ENCODE measurements at regions not wholly inside any gene's neighbourhood (a gene's known extent, or its start where the extent isn't known, plus 50 kb on each side); places are given as distances from the start of the nearest gene placed in this dataset.
A peak's percentile ranks its signal among the peaks of the same experiment; 100 is the strongest.
"Not testable (repeated sequence)": the region's sequence is repeated elsewhere in the genome, so short reads cannot be mapped to it uniquely, and the experiment has no call there.

DNA sequence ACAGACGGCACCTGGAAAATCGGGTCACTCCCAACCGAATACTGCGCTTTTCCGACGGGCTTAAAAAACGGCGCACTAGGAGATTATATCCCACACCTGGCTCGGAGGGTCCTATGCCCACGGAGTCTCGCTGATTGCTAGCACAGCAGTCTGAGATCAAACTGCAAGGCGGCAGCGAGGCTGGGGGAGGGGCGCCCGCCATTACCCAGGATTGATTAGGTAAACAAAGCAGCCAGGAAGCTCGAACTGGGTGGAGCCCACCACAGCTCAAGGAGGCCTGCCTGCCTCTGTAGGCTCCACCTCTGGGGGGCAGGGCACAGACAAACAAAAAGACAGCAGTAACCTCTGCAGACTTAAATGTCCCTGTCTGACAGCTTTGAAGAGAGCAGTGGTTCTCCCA, 64.5 kb downstream of the SLC30A10 start:
- DNase-seq = not testable (repeated sequence)

DNA sequence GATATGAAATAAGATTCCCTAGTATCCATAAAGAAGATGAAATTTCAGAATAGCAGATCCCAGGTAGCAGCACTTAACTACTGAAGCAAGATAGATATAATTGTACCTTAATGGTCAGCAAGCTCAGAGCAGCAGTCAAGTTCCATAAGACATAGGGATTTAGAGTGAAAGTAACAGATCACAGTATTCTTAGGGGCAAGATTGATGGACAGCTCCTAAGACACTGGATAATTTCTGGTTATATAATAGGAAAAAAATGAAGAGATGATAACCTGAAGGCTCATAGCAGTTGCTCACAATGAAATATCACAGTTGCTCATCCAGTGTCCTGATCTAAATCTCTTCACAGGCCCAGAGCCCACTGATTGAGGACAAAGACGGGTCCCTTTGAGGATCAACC, 66.0 kb downstream of the SLC30A10 start:
- DNase-seq = no peak

DNA sequence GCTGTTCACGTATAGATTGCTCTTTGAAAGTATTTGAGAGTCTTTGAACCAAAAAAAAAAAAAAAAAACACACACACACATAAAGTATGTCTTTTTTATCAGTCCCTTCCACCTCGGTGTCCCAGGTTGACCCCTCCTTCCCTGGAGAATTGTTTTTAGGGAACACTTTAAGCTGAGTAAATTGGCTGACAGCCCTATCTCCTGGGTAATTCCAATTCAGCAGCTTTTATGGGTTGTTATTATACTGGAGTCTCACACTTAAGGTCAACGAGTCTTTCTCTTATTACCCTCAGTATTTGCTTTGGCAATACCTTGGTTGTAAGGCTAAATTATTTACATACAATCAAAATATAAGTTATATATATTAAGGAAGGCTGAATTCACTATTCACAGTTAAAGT, 69.4 kb downstream of the SLC30A10 start:
- DNase-seq = no peak

DNA sequence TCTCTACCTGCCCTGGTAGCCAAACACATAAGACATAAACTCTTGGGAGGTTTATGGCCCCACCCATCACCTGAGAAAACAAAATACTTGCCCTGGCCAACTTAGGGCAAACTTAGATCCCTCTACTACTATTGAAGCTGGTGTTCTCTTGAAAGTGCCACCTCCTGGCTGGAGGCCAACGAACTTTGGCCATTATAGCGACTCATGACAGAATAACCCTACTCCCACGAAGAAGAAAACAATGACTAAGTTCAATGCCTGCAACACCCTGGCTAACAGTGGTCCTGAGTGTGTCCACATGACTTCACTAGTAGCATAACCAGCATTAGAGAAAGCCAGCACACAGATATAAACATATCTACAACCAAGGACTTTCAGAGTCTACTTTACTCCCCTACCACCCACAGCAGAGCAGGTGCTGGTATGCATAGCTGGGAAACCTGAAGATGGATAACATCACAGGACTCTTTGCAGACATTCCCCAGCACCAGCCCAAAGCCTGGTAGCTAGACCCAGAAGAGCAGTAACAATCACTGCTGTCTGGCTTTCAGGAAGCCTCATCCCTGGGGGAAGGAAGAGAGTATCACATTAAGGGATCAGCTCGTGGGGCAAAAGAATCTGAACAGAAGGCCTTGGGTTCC, 81.0 kb downstream of the SLC30A10 start:
- DNase-seq = no peak

DNA sequence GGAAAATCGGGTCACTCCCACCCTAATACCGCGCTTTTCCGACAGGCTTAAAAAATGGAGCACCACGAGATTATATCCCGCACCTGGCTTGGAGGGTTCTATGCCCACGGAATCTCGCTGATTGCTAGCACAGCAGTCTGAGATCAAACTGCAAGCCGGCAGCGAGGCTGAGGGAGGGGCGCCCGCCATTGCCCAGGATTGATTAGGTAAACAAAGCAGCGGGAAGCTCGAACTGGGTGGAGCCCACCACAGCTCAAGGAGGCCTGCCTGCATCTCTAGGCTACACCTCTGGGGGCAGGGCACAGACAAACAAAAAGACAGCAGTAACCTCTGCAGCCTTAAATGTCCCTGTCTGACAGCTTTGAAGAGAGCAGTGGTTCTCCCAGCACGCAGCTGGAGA, 88.8 kb downstream of the SLC30A10 start:
- not testable (repeated sequence) for DNase-seq

DNA sequence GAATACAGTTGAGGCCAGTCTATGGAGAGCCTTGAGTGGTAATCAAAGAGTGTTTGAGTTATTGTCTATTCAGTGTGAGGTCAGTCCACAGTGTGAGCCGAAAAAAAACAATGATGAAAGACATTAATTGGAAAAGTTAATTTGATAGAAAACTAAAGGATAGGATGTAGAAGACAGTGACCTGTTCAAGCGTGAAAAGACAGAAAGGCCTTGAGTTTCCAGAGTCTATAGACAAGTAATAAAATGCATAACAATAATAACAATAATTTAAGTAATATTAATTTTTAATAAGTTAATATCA, 90.4 kb downstream of the SLC30A10 start:
- DNase-seq = no peak

DNA sequence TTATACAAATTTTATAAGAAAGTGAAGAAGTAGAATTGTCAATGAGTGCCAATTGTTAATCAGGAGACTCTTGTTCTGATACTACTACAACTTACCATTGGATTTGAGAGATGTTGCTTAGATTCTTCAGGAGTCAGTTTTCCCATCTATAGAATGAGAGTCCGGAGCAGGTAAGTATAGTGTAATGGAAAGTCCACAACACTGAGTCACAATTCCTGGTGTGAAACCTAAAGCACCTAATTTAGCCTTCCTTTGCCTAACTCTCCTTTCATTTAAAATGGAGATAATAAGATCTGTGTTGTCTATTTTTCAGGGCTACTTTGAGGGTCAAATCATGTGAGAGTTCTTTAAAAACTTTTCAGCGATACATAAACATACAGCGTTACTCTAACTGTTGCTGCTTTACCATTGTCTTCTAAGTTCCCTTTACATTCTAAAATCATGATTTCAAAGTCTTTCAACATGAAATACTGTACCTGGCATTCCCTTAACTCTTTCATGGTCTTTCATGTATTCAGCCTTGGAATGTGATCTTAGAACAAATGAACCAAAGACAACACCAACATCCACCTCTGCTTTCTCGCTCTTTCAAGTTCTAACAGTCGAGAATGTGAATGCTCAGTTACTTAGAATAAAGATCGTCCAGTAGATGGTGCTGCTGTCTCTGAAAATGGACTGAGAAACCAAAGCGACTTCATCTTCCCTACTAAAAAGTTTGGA, 90.9 kb downstream of the SLC30A10 start:
- DNase-seq = peak; percentile 31

DNA sequence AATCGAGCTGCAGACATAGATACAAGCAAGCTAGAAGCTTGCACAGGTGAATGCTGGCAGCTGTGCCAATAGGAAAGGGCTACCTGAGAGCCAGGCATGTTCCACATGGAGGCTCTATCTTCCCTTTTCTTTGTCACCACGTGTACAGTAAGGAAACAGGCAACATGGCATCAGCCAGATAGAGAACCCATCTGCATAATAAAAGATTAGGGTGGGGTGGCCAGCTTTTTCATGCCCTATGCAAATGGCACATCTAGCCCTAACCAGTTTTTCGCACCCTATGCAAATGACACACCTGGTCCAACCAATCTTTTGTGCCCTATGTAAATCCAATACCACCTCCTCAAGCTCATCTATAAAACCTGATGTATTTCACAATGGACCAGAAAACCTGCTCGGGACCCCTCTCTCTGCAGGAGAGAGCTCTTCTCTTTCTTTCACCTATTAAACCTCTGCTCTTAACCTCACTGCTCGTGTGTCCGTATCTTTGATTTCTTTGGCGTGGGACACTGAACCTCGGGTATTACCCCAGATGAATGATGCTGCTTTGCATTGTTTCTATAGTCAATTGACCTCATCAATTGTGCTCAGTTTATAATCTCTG, 93.9 kb downstream of the SLC30A10 start:
- no peak for DNase-seq

DNA sequence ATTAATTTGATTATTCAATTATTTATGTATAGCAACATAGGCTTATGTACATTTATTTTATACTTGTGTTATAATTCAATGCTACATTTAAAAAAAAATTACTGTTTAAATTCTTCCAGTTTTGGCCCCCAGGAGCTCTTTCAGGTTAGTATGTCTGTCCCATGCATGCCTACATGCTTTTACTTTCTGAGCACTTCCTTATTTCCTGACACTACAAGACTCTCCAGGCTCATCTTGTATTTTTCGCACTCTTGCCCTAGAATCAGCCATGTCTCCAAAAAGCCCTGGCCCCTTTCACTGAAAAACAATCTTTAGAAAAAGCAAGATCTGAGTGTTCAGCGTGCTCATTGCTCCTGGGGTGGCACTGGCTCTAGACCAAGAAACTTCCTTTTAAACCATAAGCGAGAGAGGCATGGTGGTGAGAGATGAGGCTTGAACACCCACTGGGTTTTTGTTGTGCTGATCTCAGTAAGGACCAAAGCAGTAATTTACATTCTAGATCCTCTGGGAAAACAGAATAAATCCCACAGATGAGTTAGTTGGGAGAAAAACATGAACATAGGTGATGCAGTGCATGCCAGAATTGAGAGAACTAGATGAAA, 95.0 kb downstream of the SLC30A10 start:
- no peak for DNase-seq

DNA sequence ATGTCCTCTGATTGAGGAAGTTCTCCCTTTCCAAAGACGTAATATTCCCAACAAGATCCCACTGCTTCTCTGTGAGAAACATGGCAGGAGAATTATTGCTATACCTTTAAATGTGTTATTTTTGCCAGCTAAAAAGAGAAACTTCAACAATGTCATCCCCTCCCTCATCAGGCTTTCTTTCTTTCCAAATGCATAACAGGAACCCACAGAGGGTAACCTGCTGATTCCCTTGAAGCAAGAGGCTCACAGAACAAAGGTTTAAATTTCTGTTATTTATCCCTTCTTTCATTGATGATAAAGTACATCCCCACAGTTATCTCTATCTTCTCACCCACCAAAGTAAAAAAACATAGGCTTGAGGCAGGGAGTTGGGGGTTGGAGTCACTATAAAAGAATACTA, 102.1 kb downstream of the SLC30A10 start:
- no peak for DNase-seq

DNA sequence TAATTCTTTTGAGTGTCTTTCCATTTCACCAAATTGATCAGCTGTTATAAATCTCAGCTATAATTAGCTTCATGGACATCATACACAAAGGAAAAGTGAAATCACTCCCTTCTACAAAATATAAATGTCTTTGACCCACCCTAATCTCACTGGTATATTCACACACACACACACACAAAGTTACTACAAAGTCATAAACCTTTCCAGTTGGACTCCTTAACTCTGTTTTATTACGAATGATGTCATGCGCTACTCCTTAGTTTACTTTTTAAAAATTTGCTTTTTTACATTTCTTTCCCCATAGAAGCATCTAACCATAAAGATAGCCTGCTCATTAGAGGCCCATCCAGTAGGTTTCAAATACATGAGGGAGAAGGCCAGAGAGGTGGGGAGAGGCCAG, 103.0 kb downstream of the SLC30A10 start:
- no peak for DNase-seq

DNA sequence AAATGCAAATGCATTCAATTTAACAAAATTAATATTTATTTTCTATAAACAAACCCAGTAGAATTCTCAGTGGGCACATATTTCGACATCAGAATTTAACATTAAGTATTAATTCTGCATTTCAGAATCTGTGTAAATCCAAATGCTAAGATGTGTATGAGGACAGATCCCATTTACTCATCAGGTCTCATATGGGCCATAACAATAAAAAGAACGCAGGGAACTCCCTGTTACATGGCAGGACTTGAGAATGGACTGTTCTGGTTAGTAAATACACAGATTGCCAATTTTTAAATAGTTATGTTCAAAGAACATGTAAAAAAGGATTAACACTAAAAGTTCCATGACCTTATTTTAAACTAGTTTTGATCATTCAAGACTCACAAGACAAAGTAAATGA, 104.0 kb downstream of the SLC30A10 start:
- DNase-seq = no peak

DNA sequence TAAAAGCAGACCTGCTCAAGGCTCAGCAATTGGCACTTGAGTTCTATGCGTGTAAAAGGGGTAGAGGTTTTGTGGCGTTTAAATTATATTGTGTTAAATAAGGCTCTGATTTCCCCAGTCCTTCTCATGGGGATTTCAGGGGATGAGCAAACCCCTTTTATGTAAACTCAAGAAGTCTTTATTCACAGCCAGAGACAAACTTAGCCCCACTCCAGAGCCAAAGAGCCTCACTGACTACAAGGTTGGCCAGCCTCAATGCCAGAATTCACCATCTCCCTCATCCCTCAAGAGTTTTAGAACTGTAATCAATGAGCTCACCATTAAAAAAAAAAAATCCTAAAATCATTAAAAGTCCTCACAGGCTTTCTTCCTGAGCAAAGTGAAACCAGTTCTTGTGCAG, 107.8 kb downstream of the SLC30A10 start:
- no peak for DNase-seq

DNA sequence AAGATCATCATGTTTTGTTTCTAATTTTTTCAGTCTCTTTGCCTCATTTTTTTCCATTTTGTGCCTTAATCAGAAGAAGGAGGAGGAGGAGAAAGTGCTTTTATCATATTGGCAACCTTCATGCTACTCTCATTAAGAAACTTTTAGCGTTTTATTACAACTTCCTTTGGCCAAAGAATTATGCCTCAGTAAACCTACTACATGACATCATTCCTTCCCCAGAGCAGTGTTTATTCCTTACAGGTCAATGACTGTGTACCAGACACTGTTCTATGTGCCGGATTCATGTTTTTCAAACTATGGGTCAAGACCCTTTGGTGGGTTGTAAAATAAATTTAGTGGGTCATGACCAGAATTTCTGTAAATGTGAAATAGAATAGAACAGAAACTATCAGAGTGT, 110.4 kb downstream of the SLC30A10 start:
- no peak for DNase-seq

DNA sequence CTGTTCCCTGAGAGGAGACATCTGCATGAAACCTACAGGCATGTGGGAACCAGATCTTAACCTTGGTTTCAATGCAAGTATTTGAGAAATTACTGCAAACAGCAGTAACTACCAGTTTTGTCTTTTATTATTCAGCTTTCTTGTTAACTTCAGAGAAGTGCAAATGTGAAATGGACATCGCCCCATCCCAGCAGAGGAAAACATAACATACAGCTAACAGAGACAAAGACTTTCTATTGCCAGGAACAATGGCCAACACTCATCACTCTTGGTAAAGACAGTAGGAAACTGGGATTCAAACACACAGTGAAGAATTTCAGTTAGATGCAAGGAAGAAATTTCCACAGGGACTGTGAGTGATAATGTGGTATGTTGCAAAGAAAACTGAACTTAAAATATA, 115.1 kb downstream of the SLC30A10 start:
- no peak for DNase-seq

DNA sequence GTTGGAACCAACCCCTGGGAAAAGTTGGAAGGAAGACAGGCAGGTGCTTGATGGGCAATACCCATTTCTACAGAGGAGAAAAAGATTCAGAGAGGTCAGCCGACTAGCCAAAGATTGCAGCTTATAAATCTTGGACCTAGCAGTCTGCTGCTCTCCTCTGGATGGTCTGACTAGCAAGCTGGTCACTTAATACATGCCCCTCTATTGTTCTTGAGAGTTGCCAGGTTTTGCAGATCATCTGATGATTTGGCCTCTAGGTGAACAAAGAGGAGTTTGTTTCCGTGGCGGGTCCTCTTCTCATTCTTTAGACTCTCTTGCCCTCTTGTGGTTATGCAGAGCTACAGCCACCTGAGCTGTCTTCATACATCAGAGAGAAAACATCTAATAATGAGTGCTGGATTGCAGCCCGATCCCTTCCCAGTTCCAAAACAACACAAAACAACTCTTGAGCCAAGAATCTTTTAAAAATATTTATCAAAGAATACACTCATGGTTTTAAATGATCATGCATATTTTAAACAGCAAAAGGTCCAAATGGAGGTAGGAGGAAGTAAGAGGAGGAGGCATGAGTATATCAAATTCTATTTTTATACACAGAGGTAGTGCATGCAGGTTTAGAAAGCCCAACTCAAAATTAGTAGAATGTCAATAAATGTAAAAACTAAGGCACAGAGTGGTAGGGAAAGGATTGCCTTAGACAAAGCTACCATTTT, 115.7 kb downstream of the SLC30A10 start:
- DNase-seq = no peak

DNA sequence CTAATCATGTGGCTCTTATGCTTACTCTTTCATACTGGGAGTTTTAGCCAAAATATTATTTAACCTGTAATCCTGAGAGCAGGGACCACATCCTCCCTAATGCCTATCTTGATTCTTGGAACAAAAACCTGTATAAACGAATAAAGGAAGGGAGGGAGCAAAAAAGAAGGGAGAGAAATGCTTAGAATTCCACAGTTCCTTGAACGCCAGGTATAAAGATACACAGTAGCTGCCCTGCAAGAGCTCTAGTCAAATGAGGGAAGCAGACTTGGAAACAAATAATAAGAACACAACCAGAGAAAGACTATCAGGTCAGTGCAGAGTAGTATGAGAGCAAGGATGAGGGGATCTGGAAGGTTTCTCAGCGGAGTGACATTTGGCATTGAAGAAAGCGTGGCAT, 116.3 kb downstream of the SLC30A10 start:
- no peak for DNase-seq

DNA sequence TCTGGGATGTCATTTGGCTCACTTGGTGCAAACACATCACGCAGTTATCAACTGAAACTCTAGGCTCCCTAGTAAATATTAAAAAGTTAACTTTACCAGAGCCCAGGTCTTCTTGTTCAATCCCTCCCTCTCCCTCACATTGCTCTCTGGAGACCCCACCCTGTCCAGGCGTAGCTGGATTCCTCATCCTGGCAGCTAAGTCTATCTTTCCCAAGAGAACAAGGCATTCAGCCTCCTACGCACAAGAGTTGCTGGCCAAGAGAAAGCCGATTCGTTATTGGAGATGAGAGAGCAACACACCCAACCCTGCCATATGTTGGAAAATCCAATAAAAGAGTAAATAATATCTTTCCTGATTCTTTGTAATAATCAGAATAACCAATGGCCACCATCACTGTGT, 117.9 kb downstream of the SLC30A10 start:
- no peak for DNase-seq

DNA sequence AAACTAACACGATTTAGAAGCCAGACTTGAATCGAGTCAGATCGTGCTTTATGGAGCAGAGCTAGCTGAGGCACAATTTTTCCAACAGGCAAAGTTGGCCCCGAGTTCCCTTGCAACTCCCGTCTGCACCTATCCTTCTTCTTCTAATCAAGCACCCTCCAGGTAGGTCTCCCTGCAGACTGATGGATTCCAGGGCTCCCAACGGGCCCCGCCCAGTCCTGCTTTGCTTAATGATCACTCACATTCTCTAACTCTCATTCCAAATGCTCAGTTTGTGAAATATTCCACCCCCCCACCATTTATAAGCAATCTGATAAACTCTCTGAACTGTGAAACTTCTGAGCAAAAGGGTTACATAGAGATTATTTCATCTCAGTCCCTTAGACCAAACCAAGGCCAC, 119.6 kb downstream of the SLC30A10 start:
- no peak for DNase-seq

DNA sequence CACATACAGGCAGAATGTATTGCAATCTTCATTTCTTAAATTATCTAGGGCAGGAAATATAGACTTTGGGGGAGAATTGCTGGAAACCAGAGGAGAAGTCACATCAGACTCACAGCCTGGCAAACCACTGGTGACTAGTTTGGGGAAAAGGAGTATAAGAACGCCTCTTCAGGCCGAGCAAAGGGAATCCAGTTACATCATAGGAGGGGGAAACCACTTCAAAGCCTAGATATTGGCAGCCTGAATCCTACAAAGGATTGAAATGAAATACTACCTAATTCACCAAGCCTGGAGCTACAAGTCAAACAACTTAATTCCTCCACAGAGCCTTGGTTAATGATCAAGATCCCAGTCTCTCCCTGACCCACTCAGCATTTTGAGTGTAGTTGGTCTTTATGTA, 121.7 kb downstream of the SLC30A10 start:
- DNase-seq = no peak

DNA sequence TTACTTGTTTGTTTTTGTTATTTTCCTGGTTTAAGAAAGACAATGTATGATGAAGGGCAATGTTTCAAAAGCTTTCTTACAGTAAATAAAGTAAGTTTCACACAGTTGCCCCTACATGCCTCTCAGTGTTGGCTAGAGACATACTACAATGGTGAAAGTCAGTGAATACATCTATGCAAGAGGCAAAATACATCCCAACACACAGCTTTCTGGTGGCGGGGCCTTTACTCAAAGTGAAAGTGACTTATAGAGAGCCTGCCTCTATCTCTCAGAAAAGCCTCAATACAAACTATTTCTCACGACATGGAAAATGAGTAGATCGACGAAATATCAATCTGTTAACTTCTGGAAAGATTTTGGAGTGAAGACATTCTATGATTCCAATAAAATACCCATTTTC, 122.3 kb downstream of the SLC30A10 start:
- DNase-seq = no peak

DNA sequence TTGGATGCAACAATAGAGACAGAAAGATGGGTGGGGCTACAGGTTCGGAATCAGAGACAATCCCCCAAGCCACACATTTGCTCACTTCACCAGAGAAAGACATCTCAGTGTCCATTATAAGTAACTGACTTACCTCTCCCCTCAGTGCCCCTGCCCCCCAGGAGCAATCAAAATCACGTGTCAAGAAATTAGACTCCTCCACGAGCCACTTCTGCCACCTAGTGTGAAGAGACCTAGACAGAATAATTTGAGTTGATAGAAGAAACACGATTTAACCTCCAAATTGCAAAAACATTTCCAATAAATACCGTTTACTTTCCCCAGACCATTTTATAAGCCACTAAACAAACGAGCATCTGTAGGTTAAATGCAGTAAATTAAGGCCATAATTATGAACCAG, 123.2 kb downstream of the SLC30A10 start:
- DNase-seq = no peak

DNA sequence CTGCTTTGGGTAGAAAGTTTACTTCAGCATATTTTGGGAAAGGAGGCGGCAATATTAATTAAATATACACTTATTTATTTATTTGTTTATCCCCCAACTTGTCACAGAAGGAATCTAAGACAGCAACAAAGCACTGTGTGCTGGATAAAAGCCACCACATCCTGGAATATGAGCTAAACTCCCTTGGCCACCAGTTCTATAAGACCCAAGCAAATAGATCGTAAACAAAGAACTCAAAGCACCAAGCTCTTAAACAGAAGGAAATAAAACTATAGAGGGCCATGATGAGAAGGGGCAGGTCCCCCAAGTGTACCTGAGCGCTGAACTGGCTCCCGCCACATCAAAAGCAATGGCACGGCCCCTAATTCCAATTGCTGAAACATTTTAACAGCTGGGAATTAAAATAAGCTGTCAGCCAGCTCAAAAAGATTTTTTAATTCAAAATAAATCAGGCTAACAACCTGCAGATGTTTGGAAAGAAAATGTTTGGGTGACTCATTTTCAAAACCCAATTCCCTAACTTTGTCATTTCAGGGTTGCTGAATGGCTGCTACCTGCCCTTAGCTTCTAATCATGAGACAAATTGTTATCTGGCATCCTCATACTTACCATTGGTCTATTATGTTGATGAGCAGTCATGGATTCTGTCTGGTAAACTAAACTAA, 127.1 kb downstream of the SLC30A10 start:
- DNase-seq = no peak

Measured in GDM1 (cell line).